Calu3 (cell line): ENCODE measurements at regions not wholly inside any gene's neighbourhood (a gene's known extent, or its start where the extent isn't known, plus 50 kb on each side); places are given as distances from the start of the nearest gene placed in this dataset.

Experiments used
- BruUV-seq: library from RNA; stranded (reverse); fragments of 400-500 nt; replicated peaks from 2 replicates; lab custom pipeline; 2021; lab: Mats Ljungman, UMichigan
- CTCF ChIA-PET: fragments of 300-600 bp; sonication (Branson Sonifier 250); formaldehyde crosslinking; loops from one replicate; lab custom pipeline; 2022; ENCODE audit warnings: antibody characterized with exemption; lab: Charles Lee
- DNase-seq: peaks from one replicate; pipeline ENCODE4 v3.0.0; 2022
- H3K27ac Mint-ChIP-seq: one replicate; pipeline ENCODE4 v1.8.0; 2022; ENCODE audit warnings: mixed read lengths; ENCODE audit not compliant: unreplicated experiment
- H3K27me3 Mint-ChIP-seq: one replicate; pipeline ENCODE4 v1.8.0; 2022; ENCODE audit warnings: mixed read lengths; ENCODE audit not compliant: unreplicated experiment
- H3K36me3 Mint-ChIP-seq: one replicate; pipeline ENCODE4 v1.8.0; 2022; ENCODE audit warnings: mild to moderate bottlenecking, moderate library complexity, mixed read lengths; ENCODE audit not compliant: insufficient read depth, unreplicated experiment
- H3K4me1 Mint-ChIP-seq: one replicate; pipeline ENCODE4 v1.8.0; 2022; ENCODE audit warnings: mild to moderate bottlenecking, low read depth, mixed read lengths; ENCODE audit not compliant: unreplicated experiment
- H3K4me3 Mint-ChIP-seq: one replicate; pipeline ENCODE4 v1.8.0; 2022; ENCODE audit warnings: mild to moderate bottlenecking, low read depth, moderate library complexity, mixed read lengths; ENCODE audit not compliant: unreplicated experiment
- H3K9me3 Mint-ChIP-seq: one replicate; pipeline ENCODE4 v1.8.0; 2022; ENCODE audit warnings: low read depth, mixed read lengths; ENCODE audit not compliant: unreplicated experiment
- intact Hi-C: fragments of 100-400 bp; cut with micrococcal nuclease; formaldehyde crosslinking; loops from one replicate; pipeline ENCODE4 v1.10.0; 2022; ENCODE audit not compliant: unreplicated experiment
- TF ChIP-seq, protein P1 (sequence below): fragments of 200-600 bp; IDR thresholded peaks from one replicate; pipeline ENCODE4 v1.8.0; 2022; ENCODE audit warnings: antibody characterized with exemption; ENCODE audit not compliant: unreplicated experiment

DNA sequence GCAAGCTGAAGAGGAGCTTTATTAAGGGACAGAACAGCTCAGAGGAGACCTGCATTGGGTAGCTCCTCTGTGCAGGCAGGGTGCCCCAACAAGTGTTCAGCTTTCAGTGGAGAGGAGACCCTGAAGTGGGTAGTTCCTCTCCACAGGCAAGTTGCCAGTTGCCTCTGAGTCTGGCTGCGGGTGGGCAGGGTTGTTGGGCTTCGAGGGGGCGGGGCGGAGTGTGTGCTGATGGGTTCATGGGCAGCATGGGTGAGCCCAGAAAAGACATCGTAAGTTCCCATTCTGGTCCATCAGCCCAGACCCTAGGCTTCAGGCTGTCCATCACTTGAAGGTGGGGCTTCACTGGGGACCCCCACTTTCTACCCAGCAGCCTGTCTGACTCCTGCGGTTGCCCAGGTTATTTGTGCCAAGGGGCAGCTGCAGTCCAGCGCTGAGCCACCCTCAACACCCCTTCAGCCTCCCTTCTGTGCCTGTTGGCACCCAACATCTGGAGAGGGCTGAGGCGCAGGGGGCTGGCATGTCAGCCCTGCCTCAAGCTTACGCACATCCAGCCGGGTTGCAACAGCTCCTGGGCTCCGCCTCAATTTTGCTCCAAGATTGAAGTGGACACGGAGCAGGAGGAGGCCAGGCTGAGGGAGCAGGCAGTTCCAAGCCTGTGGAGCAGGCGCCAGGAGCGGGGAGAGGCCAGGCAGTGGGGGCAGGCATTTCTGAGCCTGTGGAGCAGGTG lies 350.5 kb upstream of the PCDH20 start:
- TF ChIP-seq, protein P1, sequence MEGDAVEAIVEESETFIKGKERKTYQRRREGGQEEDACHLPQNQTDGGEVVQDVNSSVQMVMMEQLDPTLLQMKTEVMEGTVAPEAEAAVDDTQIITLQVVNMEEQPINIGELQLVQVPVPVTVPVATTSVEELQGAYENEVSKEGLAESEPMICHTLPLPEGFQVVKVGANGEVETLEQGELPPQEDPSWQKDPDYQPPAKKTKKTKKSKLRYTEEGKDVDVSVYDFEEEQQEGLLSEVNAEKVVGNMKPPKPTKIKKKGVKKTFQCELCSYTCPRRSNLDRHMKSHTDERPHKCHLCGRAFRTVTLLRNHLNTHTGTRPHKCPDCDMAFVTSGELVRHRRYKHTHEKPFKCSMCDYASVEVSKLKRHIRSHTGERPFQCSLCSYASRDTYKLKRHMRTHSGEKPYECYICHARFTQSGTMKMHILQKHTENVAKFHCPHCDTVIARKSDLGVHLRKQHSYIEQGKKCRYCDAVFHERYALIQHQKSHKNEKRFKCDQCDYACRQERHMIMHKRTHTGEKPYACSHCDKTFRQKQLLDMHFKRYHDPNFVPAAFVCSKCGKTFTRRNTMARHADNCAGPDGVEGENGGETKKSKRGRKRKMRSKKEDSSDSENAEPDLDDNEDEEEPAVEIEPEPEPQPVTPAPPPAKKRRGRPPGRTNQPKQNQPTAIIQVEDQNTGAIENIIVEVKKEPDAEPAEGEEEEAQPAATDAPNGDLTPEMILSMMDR, result no peak
- no peaks in the 10 kb centered on the region for H3K27me3 Mint-ChIP-seq
- intact Hi-C loops, result no loop called here
- no peaks in the 10 kb centered on the region for H3K4me1 Mint-ChIP-seq
- H3K27ac Mint-ChIP-seq, result no peak overlapping the region
- CTCF ChIA-PET, result no interaction called here
- DNase-seq, result no peak
- H3K4me3 Mint-ChIP-seq, result no peak overlapping the region
- BruUV-seq, result no TSS peak
- H3K36me3 Mint-ChIP-seq, result no peaks in the 10 kb centered on the region
- peaks cover 2% of the 10 kb centered on the region for H3K9me3 Mint-ChIP-seq

DNA sequence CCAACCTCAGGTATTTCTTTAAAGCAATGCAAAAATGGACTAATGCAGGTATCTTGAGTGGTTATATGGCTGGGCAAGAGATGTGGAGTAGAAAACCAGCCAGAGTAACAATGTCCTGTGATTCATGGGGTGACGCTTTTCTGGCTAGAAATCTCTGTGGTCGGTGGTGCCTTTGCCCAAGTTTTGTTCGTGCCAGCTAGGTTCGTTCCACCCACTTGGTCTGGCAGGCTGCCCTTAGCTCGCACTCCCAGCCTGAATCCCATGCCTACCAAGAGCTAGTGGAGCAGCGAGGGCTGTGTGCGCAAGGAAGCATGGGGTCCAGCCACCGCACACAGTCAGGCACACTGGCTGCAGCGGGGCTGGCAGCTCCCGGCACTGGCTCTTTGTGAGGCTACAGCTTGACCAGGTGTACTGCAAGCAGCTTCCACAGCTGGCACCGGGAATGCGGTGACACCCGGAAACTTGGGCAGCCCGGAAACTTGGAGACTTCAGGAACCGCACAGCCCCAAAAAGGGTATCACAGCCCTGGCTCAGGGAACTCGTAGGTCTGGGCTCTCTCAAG lies 349.6 kb upstream of the PCDH20 start:
- H3K27ac Mint-ChIP-seq, result no peak overlapping the region
- CTCF ChIA-PET, result no interaction called here
- DNase-seq, result no peak

DNA sequence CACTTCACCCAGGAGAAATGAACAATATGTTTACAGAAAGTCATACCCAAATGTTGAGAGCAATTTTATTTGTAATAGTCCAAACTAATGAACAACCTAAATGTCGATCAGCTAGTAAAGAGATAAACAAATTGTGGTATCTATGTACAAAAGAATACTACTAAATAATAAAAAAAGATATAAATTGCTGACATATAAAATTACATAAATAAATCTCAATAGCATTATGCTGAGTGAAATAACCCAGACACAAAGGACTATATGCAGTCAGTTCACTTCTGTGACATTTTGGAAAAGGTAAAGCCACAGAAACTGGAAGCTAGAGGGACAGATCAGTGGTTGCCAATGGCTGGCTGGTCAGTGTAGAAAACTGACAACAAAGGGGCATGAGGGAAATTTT lies 346.0 kb upstream of the PCDH20 start:
- peaks cover 2% of the 10 kb centered on the region for H3K9me3 Mint-ChIP-seq
- intact Hi-C loops, result no loop called here
- H3K36me3 Mint-ChIP-seq, result no peaks in the 10 kb centered on the region
- TF ChIP-seq, protein P1, result no peak
- no peak overlapping the region for H3K27ac Mint-ChIP-seq
- no peaks in the 10 kb centered on the region for H3K4me1 Mint-ChIP-seq
- CTCF ChIA-PET, result no interaction called here
- H3K4me3 Mint-ChIP-seq, result no peak overlapping the region
- H3K27me3 Mint-ChIP-seq, result no peaks in the 10 kb centered on the region
- BruUV-seq, result no TSS peak
- no peak for DNase-seq

More for the DNA sequence above, 349.6 kb upstream of the PCDH20 start:
- Mint-ChIP-seq H3K9me3 (peaks cover 2% of the 10 kb centered on the region), H3K4me1 (no peaks in the 10 kb centered on the region), H3K36me3 (no peaks in the 10 kb centered on the region), H3K4me3 (no peak overlapping the region), H3K27me3 (no peaks in the 10 kb centered on the region)
- BruUV-seq, result no TSS peak
- intact Hi-C loops, result no loop called here
- TF ChIP-seq, protein P1, result no peak

DNA sequence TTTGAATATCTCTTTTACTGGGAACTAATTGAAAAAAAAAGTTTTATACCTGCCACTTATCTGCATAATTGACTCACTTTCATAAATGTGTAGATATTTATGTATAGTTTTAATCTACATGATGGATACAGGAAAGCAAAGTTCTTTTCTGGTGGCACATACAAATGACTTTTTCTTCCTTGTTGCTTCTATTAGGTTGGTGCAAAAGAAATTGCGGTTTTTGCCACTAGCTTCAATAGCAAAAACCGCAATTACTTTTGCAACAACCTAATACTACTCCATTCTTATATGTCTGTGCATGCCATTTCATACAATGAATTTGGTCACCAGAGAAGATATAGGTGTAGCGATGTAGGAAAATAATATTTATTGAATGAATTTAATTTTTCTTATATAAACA lies 344.5 kb upstream of the PCDH20 start:
- no peak for DNase-seq
- no peaks in the 10 kb centered on the region for H3K4me1 Mint-ChIP-seq
- no TSS peak for BruUV-seq
- no peak overlapping the region for H3K27ac Mint-ChIP-seq
- intact Hi-C loops, result no loop called here
- TF ChIP-seq, protein P1, result no peak
- CTCF ChIA-PET, result no interaction called here
- H3K9me3 Mint-ChIP-seq, result peaks cover 2% of the 10 kb centered on the region
- H3K36me3 Mint-ChIP-seq, result no peaks in the 10 kb centered on the region
- no peaks in the 10 kb centered on the region for H3K27me3 Mint-ChIP-seq
- H3K4me3 Mint-ChIP-seq, result no peak overlapping the region
